ENCODE measurements at regions not wholly inside any gene's neighbourhood (a gene's known extent, or its start where the extent isn't known, plus 50 kb on each side); places are given as distances from the start of the nearest gene placed in this dataset.

GRCh38 chr5:6885581-6885980, 172.3 kb downstream of the TENT4A start:
- Histone ChIP-seq H3K4me3 (ENCODE audit: control extremely low read depth in 1 of 5, extremely low read depth in 1 of 5, insufficient read depth in 1 of 5, low read depth in 2 of 5, low read length in 4 of 5) (no peak overlapping the region), H2AFZ (ENCODE audit: insufficient read depth, low read depth, low read length, poor library complexity, severe bottlenecking) (no peak overlapping the region), H3K4me2 (replicated peaks; ENCODE audit: low read depth, low read length, poor library complexity, severe bottlenecking) (no peak overlapping the region), H3K27me3 (replicated peaks in 1 of 4; ENCODE audit: control extremely low read depth in 1 of 4, control insufficient read depth in 3 of 4, insufficient read depth in 4 of 4, low read length in 3 of 4) (no peaks in the 10 kb centered on the region), H3K27ac (ENCODE audit: low read length in 2 of 2) (no peak overlapping the region), H3K79me2 (ENCODE audit: control insufficient read depth, insufficient read depth, low read length) (no peaks in the 10 kb centered on the region), H3K9me3 (ENCODE audit: control extremely low read depth in 1 of 3, control insufficient read depth in 2 of 3, insufficient read depth in 1 of 3, low read length in 2 of 3) (peaks cover 0 to 27% (median 20%) of the 10 kb centered on the region in 3 donors), H3K4me1 (ENCODE audit: control insufficient read depth in 2 of 2, insufficient read depth in 2 of 2, low read length in 2 of 2) (no peaks in the 10 kb centered on the region), H3K9ac (ENCODE audit: low read length) (no peak overlapping the region), H4K20me1 (ENCODE audit: control insufficient read depth, insufficient read depth, low read length, poor library complexity, severe bottlenecking) (no peaks in the 10 kb centered on the region), H3K36me3 (replicated peaks in 1 of 2; ENCODE audit: control extremely low read depth in 1 of 2, control insufficient read depth in 1 of 2, extremely low read depth in 1 of 2, insufficient read depth in 2 of 2, low read length in 1 of 2) (no peaks in the 10 kb centered on the region)
- Mint-ChIP-seq H3K27me3 (no peaks in the 10 kb centered on the region), H3K27ac (no peak overlapping the region), H3K9me3 (ENCODE audit: insufficient read depth) (peaks cover 9% of the 10 kb centered on the region), H3K4me3 (no peak overlapping the region), H3K4me1 (no peaks in the 10 kb centered on the region)
- 100% methylated on average over 1 of the region's 2 CpGs for WGBS (ENCODE audit: insufficient coverage)
- DNase-seq (no peak), ATAC-seq (ENCODE audit: low read depth) (no peak)
- ChIA-PET POLR2A (no interaction called here), CTCF (no interaction called here)
- TF ChIP-seq EZH2 (IDR thresholded peaks at IDR 0.05; ENCODE audit: borderline replicate concordance, insufficient read depth, low read depth, low read length, poor library complexity, severe bottlenecking), result no peak
- no peak for TF ChIP-seq CTCF (IDR thresholded peaks at IDR 0.05)
- intact Hi-C loops (cut with micrococcal nuclease), result no loop called here

DNA sequence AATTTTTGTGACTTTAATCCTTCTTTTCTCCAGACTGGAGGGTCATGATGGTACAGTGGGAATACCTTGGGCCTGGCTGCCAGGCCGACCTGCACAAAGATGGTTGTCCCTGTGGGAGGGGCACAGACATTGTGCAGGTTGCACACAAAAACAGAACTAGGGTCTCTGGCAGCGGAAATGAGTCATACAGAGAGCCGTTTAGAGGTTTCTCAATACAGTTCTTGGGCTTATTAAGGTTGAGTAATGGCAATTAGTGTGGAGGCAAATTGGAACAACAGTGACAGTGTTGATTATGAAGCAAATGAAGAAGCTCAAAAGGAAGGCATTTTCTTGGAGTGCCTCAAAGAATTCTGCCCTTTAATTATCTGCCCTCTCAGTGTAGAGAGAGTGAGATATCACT, 173.6 kb downstream of the TENT4A start:
- Mint-ChIP-seq H3K4me1 (no peaks in the 10 kb centered on the region), H3K27me3 (no peaks in the 10 kb centered on the region), H3K27ac (no peak overlapping the region), H3K4me3 (no peak overlapping the region), H3K9me3 (ENCODE audit: insufficient read depth) (peaks cover 9% of the 10 kb centered on the region)
- ATAC-seq (ENCODE audit: low read depth) (no peak), DNase-seq (no peak)
- intact Hi-C loops (cut with micrococcal nuclease), result no loop called here
- H3K27ac ChIP-seq (ENCODE audit: low read length in 2 of 2), result no peak overlapping the region
- H3K36me3 ChIP-seq (replicated peaks in 1 of 2; ENCODE audit: control extremely low read depth in 1 of 2, control insufficient read depth in 1 of 2, extremely low read depth in 1 of 2, insufficient read depth in 2 of 2, low read length in 1 of 2), result no peaks in the 10 kb centered on the region
- POLR2A ChIA-PET, result no interaction called here
- H4K20me1 ChIP-seq (ENCODE audit: control insufficient read depth, insufficient read depth, low read length, poor library complexity, severe bottlenecking), result no peaks in the 10 kb centered on the region
- peaks cover 0 to 27% (median 20%) of the 10 kb centered on the region in 3 donors for H3K9me3 ChIP-seq (ENCODE audit: control extremely low read depth in 1 of 3, control insufficient read depth in 2 of 3, insufficient read depth in 1 of 3, low read length in 2 of 3)
- no peak overlapping the region for H3K4me3 ChIP-seq (ENCODE audit: control extremely low read depth in 1 of 5, extremely low read depth in 1 of 5, insufficient read depth in 1 of 5, low read depth in 2 of 5, low read length in 4 of 5)
- 60% methylated on average over 3 of the region's 3 CpGs for WGBS (ENCODE audit: insufficient coverage)
- no peaks in the 10 kb centered on the region for H3K79me2 ChIP-seq (ENCODE audit: control insufficient read depth, insufficient read depth, low read length)
- H2AFZ ChIP-seq (ENCODE audit: insufficient read depth, low read depth, low read length, poor library complexity, severe bottlenecking), result no peak overlapping the region
- no peak overlapping the region for H3K4me2 ChIP-seq (replicated peaks; ENCODE audit: low read depth, low read length, poor library complexity, severe bottlenecking)
- CTCF ChIA-PET, result no interaction called here
- TF ChIP-seq CTCF (IDR thresholded peaks at IDR 0.05) (no peak), EZH2 (IDR thresholded peaks at IDR 0.05; ENCODE audit: borderline replicate concordance, insufficient read depth, low read depth, low read length, poor library complexity, severe bottlenecking) (no peak)
- H3K9ac ChIP-seq (ENCODE audit: low read length), result no peak overlapping the region
- no peaks in the 10 kb centered on the region for H3K27me3 ChIP-seq (replicated peaks in 1 of 4; ENCODE audit: control extremely low read depth in 1 of 4, control insufficient read depth in 3 of 4, insufficient read depth in 4 of 4, low read length in 3 of 4)
- H3K4me1 ChIP-seq (ENCODE audit: control insufficient read depth in 2 of 2, insufficient read depth in 2 of 2, low read length in 2 of 2), result no peaks in the 10 kb centered on the region
